H9 (cell line): ENCODE measurements at regions not wholly inside any gene's neighbourhood (a gene's known extent, or its start where the extent isn't known, plus 50 kb on each side); places are given as distances from the start of the nearest gene placed in this dataset.
A peak's percentile ranks its signal among the peaks of the same experiment; 100 is the strongest.

Experiments used
- DNase-seq: peaks from one replicate; pipeline ENCODE4 v3.0.0-alpha.2; 2017
- H2AFZ ChIP-seq: one replicate; pipeline ENCODE4 v1.6.1; 2013; ENCODE audit warnings: mild to moderate bottlenecking, low read length, control low read depth, moderate library complexity
- H2AK5ac ChIP-seq: 2 replicates; pipeline ENCODE4 v1.6.1; 2013; ENCODE audit warnings: low read length, control low read depth, mixed read lengths; ENCODE audit not compliant: insufficient read length
- H2BK120ac ChIP-seq: one replicate; pipeline ENCODE4 v1.6.1; 2013; ENCODE audit warnings: low read depth, mild to moderate bottlenecking, low read length, control low read depth, inconsistent platforms; ENCODE audit not compliant: poor library complexity, severe bottlenecking
- H2BK12ac ChIP-seq: 2 replicates; pipeline ENCODE4 v1.6.1; 2013; ENCODE audit warnings: low read length, control low read depth, mixed read lengths, low read depth; ENCODE audit not compliant: insufficient read length
- H2BK15ac ChIP-seq: 2 replicates; pipeline ENCODE4 v1.6.1; 2013; ENCODE audit warnings: low read depth, low read length, control low read depth
- H2BK20ac ChIP-seq: one replicate; pipeline ENCODE4 v1.6.1; 2013; ENCODE audit warnings: low read depth, mild to moderate bottlenecking, low read length, control low read depth, inconsistent platforms; ENCODE audit not compliant: poor library complexity, severe bottlenecking
- H2BK5ac ChIP-seq: 2 replicates; pipeline ENCODE4 v1.6.1; 2013; ENCODE audit warnings: low read length, control low read depth, mixed read lengths; ENCODE audit not compliant: insufficient read length
- H3K14ac ChIP-seq: 2 replicates; pipeline ENCODE4 v1.6.1; 2013; ENCODE audit warnings: low read length, control low read depth; ENCODE audit not compliant: insufficient read depth
- H3K18ac ChIP-seq: 2 replicates; pipeline ENCODE4 v1.6.1; 2013; ENCODE audit warnings: low read depth, mild to moderate bottlenecking, mixed read lengths, low read length, control low read depth; ENCODE audit not compliant: insufficient read length
- H3K23ac ChIP-seq: 2 replicates; pipeline ENCODE4 v1.6.1; 2013; ENCODE audit warnings: low read length, control low read depth, mixed read lengths, low read depth; ENCODE audit not compliant: insufficient read length
- H3K23me2 ChIP-seq: 2 replicates; pipeline ENCODE4 v1.6.1; 2013; ENCODE audit warnings: low read depth, mild to moderate bottlenecking, mixed read lengths, low read length, control low read depth; ENCODE audit not compliant: insufficient read length, poor library complexity, severe bottlenecking
- H3K27ac ChIP-seq: 2 replicates; pipeline ENCODE4 v1.5.1; 2013; ENCODE audit warnings: low read length, control low read depth, mixed read lengths, low read depth; ENCODE audit not compliant: insufficient read length
- H3K27me3 ChIP-seq: 2 replicates; pipeline ENCODE4 v1.6.1; 2013; ENCODE audit warnings: low read length, control low read depth, inconsistent platforms; ENCODE audit not compliant: insufficient read depth
- H3K4ac ChIP-seq: 2 replicates; pipeline ENCODE4 v1.6.1; 2013; ENCODE audit warnings: low read depth, mild to moderate bottlenecking, control low read depth, inconsistent platforms, low read length, moderate library complexity
- H3K4me1 ChIP-seq: 2 replicates; pipeline ENCODE4 v1.6.1; 2013; ENCODE audit warnings: low read length, control low read depth, inconsistent platforms; ENCODE audit not compliant: insufficient read depth
- H3K4me2 ChIP-seq: 2 replicates; pipeline ENCODE4 v1.6.1; 2013; ENCODE audit warnings: low read length, control low read depth, mixed read lengths; ENCODE audit not compliant: insufficient read length, insufficient read depth
- H3K56ac ChIP-seq: 2 replicates; pipeline ENCODE4 v1.6.1; 2013; ENCODE audit warnings: low read depth, mild to moderate bottlenecking, mixed read lengths, low read length, control low read depth; ENCODE audit not compliant: insufficient read length
- H3K79me1 ChIP-seq: 2 replicates; pipeline ENCODE4 v1.6.1; 2013; ENCODE audit warnings: low read depth, mild to moderate bottlenecking, moderate library complexity, low read length, control low read depth, inconsistent platforms; ENCODE audit not compliant: insufficient read depth, poor library complexity, severe bottlenecking
- H3K79me2 ChIP-seq: 2 replicates; pipeline ENCODE4 v1.6.1; 2013; ENCODE audit warnings: low read length, control low read depth, inconsistent platforms; ENCODE audit not compliant: insufficient read depth
- H3K9ac ChIP-seq: 2 replicates; pipeline ENCODE4 v1.6.1; 2013; ENCODE audit warnings: low read length, control low read depth, mixed read lengths; ENCODE audit not compliant: insufficient read length; ENCODE audit errors: extremely low read depth
- H3K9me3 ChIP-seq: one replicate; pipeline ENCODE4 v1.6.1; 2013; ENCODE audit warnings: low read depth, low read length, inconsistent platforms; ENCODE audit not compliant: control insufficient read depth
- H3T11ph ChIP-seq: one replicate; pipeline ENCODE4 v1.6.1; 2013; ENCODE audit warnings: mild to moderate bottlenecking, low read length, control low read depth, inconsistent platforms
- H4K20me1 ChIP-seq: one replicate; pipeline ENCODE4 v1.6.1; 2013; ENCODE audit not compliant: control insufficient read depth, insufficient read length, insufficient read depth
- H4K5ac ChIP-seq: 2 replicates; pipeline ENCODE4 v1.6.1; 2013; ENCODE audit warnings: low read depth, mild to moderate bottlenecking, mixed read lengths, low read length, control low read depth; ENCODE audit not compliant: insufficient read length
- H4K8ac ChIP-seq: replicated peaks from 2 replicates; pipeline ENCODE4 v1.6.1; 2013; ENCODE audit warnings: low read length, control low read depth, mixed read lengths, low read depth; ENCODE audit not compliant: insufficient read length
- H4K91ac ChIP-seq: 2 replicates; pipeline ENCODE4 v1.6.1; 2013; ENCODE audit warnings: low read depth, mild to moderate bottlenecking, moderate library complexity, mixed read lengths, low read length, control low read depth; ENCODE audit not compliant: insufficient read length
- H3K27ac Mint-ChIP-seq, 3 experiments: 2 replicates in 2 of 3; 3 replicates in 1 of 3; pipeline ENCODE4 v1.8.0; 2020 to 2021; ENCODE audit warnings: mixed read lengths in 3 of 3, mild to moderate bottlenecking in 1 of 3, moderate library complexity in 1 of 3
- H3K27me3 Mint-ChIP-seq: 2 replicates; pipeline ENCODE4 v1.8.0; 2021; ENCODE audit warnings: low read depth, mild to moderate bottlenecking, moderate library complexity, mixed read lengths
- H3K36me3 Mint-ChIP-seq, 3 experiments: 2 replicates in 2 of 3; 3 replicates in 1 of 3; pipeline ENCODE4 v1.8.0; 2020 to 2021; ENCODE audit warnings: low read depth in 3 of 3, mixed read lengths in 3 of 3; ENCODE audit not compliant: insufficient read depth in 1 of 3
- H3K4me1 Mint-ChIP-seq, 2 experiments: 2 replicates each; pipeline ENCODE4 v1.8.0; 2020; ENCODE audit warnings: mixed read lengths in 2 of 2
- H3K4me3 Mint-ChIP-seq, 2 experiments: 2 replicates in 1 of 2; 3 replicates in 1 of 2; pipeline ENCODE4 v1.8.0; 2020 to 2021; ENCODE audit warnings: mild to moderate bottlenecking in 2 of 2, mixed read lengths in 2 of 2, moderate library complexity in 1 of 2
- H3K9me3 Mint-ChIP-seq, 2 experiments: 2 replicates in 1 of 2; 3 replicates in 1 of 2; pipeline ENCODE4 v1.8.0; 2020; ENCODE audit warnings: mild to moderate bottlenecking in 2 of 2, mixed read lengths in 2 of 2, moderate library complexity in 1 of 2
- CTCF ChIP-seq: fragments of 200-600 bp; sonication (generic); conservative IDR thresholded peaks from 3 replicates; pipeline ENCODE4 v1.8.0; 2021; ENCODE audit warnings: antibody characterized with exemption, mild to moderate bottlenecking
- WGBS: extraction: QIAGEN DNeasy Blood & Tissue Kit; methylation state at CpG from one replicate; pipeline ENCODE4 v1.1.7; 2013; ENCODE audit warnings: missing lambda C conversion rate, low lambda C conversion rate, mixed read lengths; ENCODE audit not compliant: insufficient read length; ENCODE audit errors: extremely low coverage; 5-methylcytosine and 5-hydroxymethylcytosine counted together

DNA sequence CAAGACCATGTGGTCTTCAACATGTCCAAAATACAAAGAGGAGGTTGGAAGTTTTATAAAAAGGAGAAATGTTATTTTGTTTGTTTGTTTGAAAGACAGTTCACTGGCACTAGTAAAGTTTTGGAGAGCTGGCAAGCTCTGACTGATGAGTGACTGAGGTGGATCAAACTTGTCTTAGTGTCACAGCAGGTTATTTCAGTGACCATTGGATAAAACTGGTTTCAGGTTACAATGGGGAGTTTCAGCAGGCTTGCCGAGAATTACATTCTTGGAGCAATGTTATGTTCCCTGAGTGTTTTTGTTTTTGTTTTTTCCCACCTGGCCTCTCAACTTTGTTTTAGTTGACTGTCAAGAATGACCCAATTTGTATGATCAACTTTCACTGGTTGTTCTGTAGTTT lies 414.5 kb upstream of the ARHGEF26 start:
- Histone ChIP-seq H3K9ac (no peak overlapping the region), H3K27me3 (no peaks in the 10 kb centered on the region), H3K23me2 (no peaks in the 10 kb centered on the region), H3K79me2 (no peaks in the 10 kb centered on the region), H2BK20ac (no peak overlapping the region), H4K20me1 (no peaks in the 10 kb centered on the region), H4K91ac (no peak overlapping the region), H3K56ac (no peak overlapping the region), H2BK120ac (no peak overlapping the region), H2AFZ (no peak overlapping the region), H3K4me1 (0 out of 2 replicates have a peak, but pooled peaks cover 2% of the 10 kb centered on the region), H2AK5ac (no peak overlapping the region), H3K27ac (no peak overlapping the region), H3K4me2 (no peak overlapping the region), H3K14ac (no peak overlapping the region), H3K9me3 (no peaks in the 10 kb centered on the region), H2BK12ac (no peak overlapping the region), H3K79me1 (no peaks in the 10 kb centered on the region), H2BK5ac (no peak overlapping the region), H4K5ac (no peak overlapping the region), H4K8ac (no peak overlapping the region), H3K4ac (no peak overlapping the region), H3K23ac (no peak overlapping the region), H2BK15ac (no peak overlapping the region), H3K18ac (no peak overlapping the region), H3T11ph (no peak overlapping the region)
- no peak overlapping the region for H3K4me3 Mint-ChIP-seq
- DNase-seq = no peak
- TF ChIP-seq CTCF = no peak
- H3K4me1 Mint-ChIP-seq = peaks cover 25% of the 10 kb centered on the region in 2 experiments
- H3K36me3 Mint-ChIP-seq = peaks cover 2 to 9% (median 2%) of the 10 kb centered on the region in 3 experiments; a peak in 6 of 7 replicates
- H3K27me3 Mint-ChIP-seq = no peaks in the 10 kb centered on the region
- peaks cover 3 to 6% of the 10 kb centered on the region in 2 experiments; a peak in 3 of 5 replicates for H3K9me3 Mint-ChIP-seq
- peak overlapping the region in 1 of 3 experiments; percentile 48; a peak in 3 of 7 replicates for H3K27ac Mint-ChIP-seq
- WGBS = no CpG with 5 or more reads among the region's 1 CpG
